GM23338 (cell line): ENCODE measurements at regions not wholly inside any gene's neighbourhood (a gene's known extent, or its start where the extent isn't known, plus 50 kb on each side); places are given as distances from the start of the nearest gene placed in this dataset.

Experiments
- ATAC-seq: fragments of 200-7000 bp; cut with Tn5 transposase; 3 replicates; pipeline ENCODE4 v1.9.1; 2020
- DNase-seq: peaks from one replicate; pipeline ENCODE4 v3.0.0-alpha.2; 2015; ENCODE audit warnings: low spot score
- H2AFZ ChIP-seq: fragments of 200-600 bp; sonication (generic); 2 replicates; pipeline ENCODE4 v1.8.0; 2016; ENCODE audit warnings: antibody characterized with exemption, mild to moderate bottlenecking, moderate library complexity
- H3F3A ChIP-seq: fragments of 200-600 bp; sonication (generic); replicated peaks from 2 replicates; pipeline ENCODE4 v1.8.0; 2017; ENCODE audit warnings: antibody characterized with exemption, mixed run types, low read depth
- H3K27ac ChIP-seq: fragments of 200-600 bp; sonication (generic); 2 replicates; pipeline ENCODE4 v1.6.1; 2016; ENCODE audit warnings: low read depth
- H3K27me3 ChIP-seq: fragments of 200-600 bp; sonication (generic); 2 replicates; pipeline ENCODE4 v1.8.0; 2016; ENCODE audit warnings: mild to moderate bottlenecking, mixed run types, moderate library complexity; ENCODE audit not compliant: insufficient read depth
- H3K36me3 ChIP-seq: fragments of 200-600 bp; sonication (generic); 2 replicates; pipeline ENCODE4 v1.8.0; 2016; ENCODE audit warnings: mild to moderate bottlenecking; ENCODE audit not compliant: insufficient read depth
- H3K4me1 ChIP-seq: fragments of 200-600 bp; sonication (generic); 2 replicates; pipeline ENCODE4 v1.8.0; 2016; ENCODE audit warnings: mild to moderate bottlenecking, moderate library complexity; ENCODE audit not compliant: insufficient read depth
- H3K4me2 ChIP-seq: fragments of 200-600 bp; sonication (generic); 2 replicates; pipeline ENCODE4 v1.7.1; 2017; ENCODE audit warnings: mixed run types
- H3K4me3 ChIP-seq: fragments of 200-600 bp; sonication (generic); 2 replicates; pipeline ENCODE4 v1.6.1; 2016; ENCODE audit warnings: mixed run types
- H3K79me2 ChIP-seq: fragments of 200-600 bp; sonication (generic); replicated peaks from 2 replicates; pipeline ENCODE4 v1.8.0; 2017; ENCODE audit warnings: mild to moderate bottlenecking; ENCODE audit not compliant: insufficient read depth
- H3K9me2 ChIP-seq: fragments of 200-600 bp; sonication (generic); 2 replicates; pipeline ENCODE4 v1.8.0; 2017; ENCODE audit not compliant: insufficient read depth
- H4K20me1 ChIP-seq: fragments of 200-600 bp; sonication (generic); replicated peaks from 2 replicates; pipeline ENCODE4 v1.8.0; 2017; ENCODE audit warnings: mild to moderate bottlenecking; ENCODE audit not compliant: insufficient read depth
- H3K27ac Mint-ChIP-seq: 2 replicates; pipeline ENCODE4 v1.8.0; 2020; ENCODE audit warnings: inconsistent platforms, mild to moderate bottlenecking, moderate library complexity, mixed read lengths
- H3K27me3 Mint-ChIP-seq: 3 replicates; pipeline ENCODE4 v1.8.0; 2022; ENCODE audit warnings: low read depth, mild to moderate bottlenecking, moderate library complexity, mixed read lengths, inconsistent platforms; ENCODE audit not compliant: insufficient read depth, poor library complexity
- H3K36me3 Mint-ChIP-seq: 3 replicates; pipeline ENCODE4 v1.8.0; 2021; ENCODE audit warnings: low read depth, mild to moderate bottlenecking, inconsistent platforms, moderate library complexity, mixed read lengths
- H3K4me1 Mint-ChIP-seq: 3 replicates; pipeline ENCODE4 v1.8.0; 2020; ENCODE audit warnings: mild to moderate bottlenecking, inconsistent platforms, mixed read lengths
- H3K4me3 Mint-ChIP-seq: 3 replicates; pipeline ENCODE4 v1.8.0; 2021; ENCODE audit warnings: moderate library complexity, mild to moderate bottlenecking, inconsistent platforms, mixed read lengths
- H3K9me3 Mint-ChIP-seq: 3 replicates; pipeline ENCODE4 v1.8.0; 2020; ENCODE audit warnings: moderate library complexity, mild to moderate bottlenecking, inconsistent platforms, mixed read lengths
- CREB1 ChIP-seq: fragments of 250-450 bp; sonication (Bioruptor Pico); IDR thresholded peaks from 2 replicates; pipeline ENCODE4 v1.5.0; 2020; ENCODE audit warnings: low read depth, mild to moderate bottlenecking, moderate library complexity
- EZH2 ChIP-seq: fragments of 200-600 bp; sonication (generic); IDR thresholded peaks from one replicate; pipeline ENCODE4 v1.8.0; 2017; ENCODE audit warnings: antibody characterized with exemption, mild to moderate bottlenecking, low read depth; ENCODE audit not compliant: unreplicated experiment
- EZH2phosphoT487 ChIP-seq: fragments of 200-600 bp; sonication (generic); IDR thresholded peaks from one replicate; pipeline ENCODE4 v1.8.1; 2018; ENCODE audit warnings: antibody characterized with exemption; ENCODE audit not compliant: unreplicated experiment
- JUNB ChIP-seq: IDR thresholded peaks from one replicate; pipeline ENCODE4 v1.6.1; 2016; ENCODE audit warnings: antibody characterized with exemption; ENCODE audit not compliant: unreplicated experiment
- NANOG ChIP-seq: IDR thresholded peaks from 2 replicates; pipeline ENCODE4 v1.6.1; 2016; ENCODE audit warnings: antibody characterized with exemption, borderline replicate concordance
- STAT1 ChIP-seq: IDR thresholded peaks from one replicate; pipeline ENCODE4 v1.6.1; 2016; ENCODE audit warnings: antibody characterized with exemption; ENCODE audit not compliant: unreplicated experiment
- ZNF114 ChIP-seq: fragments of 250-450 bp; sonication (Bioruptor Pico); IDR thresholded peaks from 2 replicates; pipeline ENCODE4 v1.5.0; 2020; ENCODE audit warnings: mild to moderate bottlenecking, moderate library complexity
- ZNF331 ChIP-seq: fragments of 250-450 bp; sonication (Bioruptor Pico); IDR thresholded peaks from 2 replicates; pipeline ENCODE4 v1.5.0; 2020; ENCODE audit warnings: low read depth, mild to moderate bottlenecking, moderate library complexity
- TF ChIP-seq, protein P1 (sequence below): fragments of 250-450 bp; sonication (Bioruptor Pico); IDR thresholded peaks from 2 replicates; pipeline ENCODE4 v1.5.0; 2020; ENCODE audit warnings: mild to moderate bottlenecking, moderate library complexity
- TF ChIP-seq, protein P2 (sequence below): IDR thresholded peaks from one replicate; pipeline ENCODE4 v1.6.1; 2018; ENCODE audit warnings: antibody characterized with exemption; ENCODE audit not compliant: unreplicated experiment
- TF ChIP-seq, protein P3 (sequence below): IDR thresholded peaks from 2 replicates; pipeline ENCODE4 v1.6.1; 2016; ENCODE audit warnings: antibody characterized with exemption
- TF ChIP-seq, protein P4 (sequence below), 2 experiments: fragments of 200-600 bp in 1 of 2; sonication (generic) in 1 of 2; conservative IDR thresholded peaks; 2 replicates each; pipeline versions ENCODE4 v1.5.1 to v1.6.1; 2016 to 2017; ENCODE audit warnings: antibody characterized with exemption in 2 of 2, low read depth in 2 of 2, mild to moderate bottlenecking in 2 of 2, moderate library complexity in 1 of 2

DNA sequence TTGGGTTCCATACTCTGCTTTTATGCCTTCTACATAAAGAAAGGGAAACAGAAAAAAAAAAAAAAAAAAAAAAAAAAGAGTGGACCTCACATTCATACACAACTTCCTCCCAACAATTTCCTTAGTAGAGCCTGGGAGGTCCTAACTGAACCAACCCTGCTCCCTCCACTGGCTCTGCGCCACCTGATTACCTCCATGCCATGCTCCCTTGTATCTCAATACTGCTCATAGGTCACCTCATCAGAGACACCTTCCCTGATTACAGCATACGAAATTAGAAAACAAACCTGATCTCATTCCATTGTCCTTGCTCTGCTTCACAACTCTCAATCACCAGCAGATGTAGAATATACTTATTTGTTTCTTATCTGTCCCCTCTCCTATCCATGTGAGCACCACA lies 134.2 kb upstream of the EYA4 start (continued):
- TF ChIP-seq, protein P1, sequence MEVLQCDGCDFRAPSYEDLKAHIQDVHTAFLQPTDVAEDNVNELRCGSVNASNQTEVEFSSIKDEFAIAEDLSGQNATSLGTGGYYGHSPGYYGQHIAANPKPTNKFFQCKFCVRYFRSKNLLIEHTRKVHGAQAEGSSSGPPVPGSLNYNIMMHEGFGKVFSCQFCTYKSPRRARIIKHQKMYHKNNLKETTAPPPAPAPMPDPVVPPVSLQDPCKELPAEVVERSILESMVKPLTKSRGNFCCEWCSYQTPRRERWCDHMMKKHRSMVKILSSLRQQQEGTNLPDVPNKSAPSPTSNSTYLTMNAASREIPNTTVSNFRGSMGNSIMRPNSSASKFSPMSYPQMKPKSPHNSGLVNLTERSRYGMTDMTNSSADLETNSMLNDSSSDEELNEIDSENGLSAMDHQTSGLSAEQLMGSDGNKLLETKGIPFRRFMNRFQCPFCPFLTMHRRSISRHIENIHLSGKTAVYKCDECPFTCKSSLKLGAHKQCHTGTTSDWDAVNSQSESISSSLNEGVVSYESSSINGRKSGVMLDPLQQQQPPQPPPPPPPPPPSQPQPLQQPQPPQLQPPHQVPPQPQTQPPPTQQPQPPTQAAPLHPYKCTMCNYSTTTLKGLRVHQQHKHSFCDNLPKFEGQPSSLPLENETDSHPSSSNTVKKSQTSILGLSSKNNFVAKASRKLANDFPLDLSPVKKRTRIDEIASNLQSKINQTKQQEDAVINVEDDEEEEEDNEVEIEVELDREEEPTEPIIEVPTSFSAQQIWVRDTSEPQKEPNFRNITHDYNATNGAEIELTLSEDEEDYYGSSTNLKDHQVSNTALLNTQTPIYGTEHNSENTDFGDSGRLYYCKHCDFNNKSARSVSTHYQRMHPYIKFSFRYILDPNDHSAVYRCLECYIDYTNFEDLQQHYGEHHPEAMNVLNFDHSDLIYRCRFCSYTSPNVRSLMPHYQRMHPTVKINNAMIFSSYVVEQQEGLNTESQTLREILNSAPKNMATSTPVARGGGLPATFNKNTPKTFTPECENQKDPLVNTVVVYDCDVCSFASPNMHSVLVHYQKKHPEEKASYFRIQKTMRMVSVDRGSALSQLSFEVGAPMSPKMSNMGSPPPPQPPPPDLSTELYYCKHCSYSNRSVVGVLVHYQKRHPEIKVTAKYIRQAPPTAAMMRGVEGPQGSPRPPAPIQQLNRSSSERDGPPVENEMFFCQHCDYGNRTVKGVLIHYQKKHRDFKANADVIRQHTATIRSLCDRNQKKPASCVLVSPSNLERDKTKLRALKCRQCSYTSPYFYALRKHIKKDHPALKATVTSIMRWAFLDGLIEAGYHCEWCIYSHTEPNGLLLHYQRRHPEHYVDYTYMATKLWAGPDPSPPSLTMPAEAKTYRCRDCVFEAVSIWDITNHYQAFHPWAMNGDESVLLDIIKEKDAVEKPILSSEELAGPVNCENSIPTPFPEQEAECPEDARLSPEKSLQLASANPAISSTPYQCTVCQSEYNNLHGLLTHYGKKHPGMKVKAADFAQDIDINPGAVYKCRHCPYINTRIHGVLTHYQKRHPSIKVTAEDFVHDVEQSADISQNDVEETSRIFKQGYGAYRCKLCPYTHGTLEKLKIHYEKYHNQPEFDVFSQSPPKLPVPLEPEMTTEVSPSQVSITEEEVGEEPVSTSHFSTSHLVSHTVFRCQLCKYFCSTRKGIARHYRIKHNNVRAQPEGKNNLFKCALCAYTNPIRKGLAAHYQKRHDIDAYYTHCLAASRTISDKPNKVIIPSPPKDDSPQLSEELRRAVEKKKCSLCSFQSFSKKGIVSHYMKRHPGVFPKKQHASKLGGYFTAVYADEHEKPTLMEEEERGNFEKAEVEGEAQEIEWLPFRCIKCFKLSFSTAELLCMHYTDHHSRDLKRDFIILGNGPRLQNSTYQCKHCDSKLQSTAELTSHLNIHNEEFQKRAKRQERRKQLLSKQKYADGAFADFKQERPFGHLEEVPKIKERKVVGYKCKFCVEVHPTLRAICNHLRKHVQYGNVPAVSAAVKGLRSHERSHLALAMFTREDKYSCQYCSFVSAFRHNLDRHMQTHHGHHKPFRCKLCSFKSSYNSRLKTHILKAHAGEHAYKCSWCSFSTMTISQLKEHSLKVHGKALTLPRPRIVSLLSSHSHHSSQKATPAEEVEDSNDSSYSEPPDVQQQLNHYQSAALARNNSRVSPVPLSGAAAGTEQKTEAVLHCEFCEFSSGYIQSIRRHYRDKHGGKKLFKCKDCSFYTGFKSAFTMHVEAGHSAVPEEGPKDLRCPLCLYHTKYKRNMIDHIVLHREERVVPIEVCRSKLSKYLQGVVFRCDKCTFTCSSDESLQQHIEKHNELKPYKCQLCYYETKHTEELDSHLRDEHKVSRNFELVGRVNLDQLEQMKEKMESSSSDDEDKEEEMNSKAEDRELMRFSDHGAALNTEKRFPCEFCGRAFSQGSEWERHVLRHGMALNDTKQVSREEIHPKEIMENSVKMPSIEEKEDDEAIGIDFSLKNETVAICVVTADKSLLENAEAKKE (CRISPR knock-in tag), result no peak

DNA sequence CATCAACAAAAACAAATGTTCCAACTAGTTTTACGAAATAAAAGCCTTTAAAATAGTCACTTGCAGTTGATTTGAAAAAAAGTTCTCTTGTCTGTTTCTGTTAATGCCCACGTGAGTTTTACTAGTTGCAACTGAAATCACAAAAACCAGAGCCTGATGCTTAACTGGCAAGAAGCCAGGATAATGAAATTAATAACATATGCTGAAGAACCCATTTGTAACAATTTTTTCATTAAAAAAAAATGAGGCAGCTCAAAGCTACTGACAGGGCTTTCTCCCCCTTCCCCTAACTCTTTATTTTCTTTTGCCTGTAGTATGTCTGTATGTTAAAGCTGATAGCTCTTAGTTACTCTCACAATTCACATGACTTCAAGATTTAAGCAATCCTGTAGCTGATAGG lies 132.7 kb upstream of the EYA4 start:
- peaks cover 3% of the 10 kb centered on the region; the same call in 1 of the 2 replicates for H3K9me2 ChIP-seq
- Mint-ChIP-seq H3K36me3 (no peaks in the 10 kb centered on the region), H3K27ac (no peak overlapping the region), H3K4me3 (no peak overlapping the region), H3K9me3 (no peaks in the 10 kb centered on the region), H3K27me3 (no peaks in the 10 kb centered on the region), H3K4me1 (peaks cover 5% of the 10 kb centered on the region; the same call in 2 of the 3 replicates)
- no peak overlapping the region for H3K27ac ChIP-seq
- no peaks in the 10 kb centered on the region for H4K20me1 ChIP-seq
- H3F3A ChIP-seq, result no peaks in the 10 kb centered on the region
- ATAC-seq, result no peak
- no peaks in the 10 kb centered on the region for H3K79me2 ChIP-seq
- H3K36me3 ChIP-seq, result no peaks in the 10 kb centered on the region
- H3K27me3 ChIP-seq, result no peaks in the 10 kb centered on the region
- DNase-seq, result no peak
- no peaks in the 10 kb centered on the region for H3K4me1 ChIP-seq
- no peak overlapping the region for H3K4me3 ChIP-seq
- no peak overlapping the region for H3K4me2 ChIP-seq
- H2AFZ ChIP-seq, result no peak overlapping the region
- no peak for TF ChIP-seq STAT1
- no peak for TF ChIP-seq ZNF114 (CRISPR knock-in tag)
- no peak for TF ChIP-seq NANOG
- no peak for TF ChIP-seq EZH2
- no peak for TF ChIP-seq EZH2phosphoT487
- TF ChIP-seq CREB1, result no peak
- no peak for TF ChIP-seq ZNF331 (CRISPR knock-in tag)
- TF ChIP-seq, protein P2, sequence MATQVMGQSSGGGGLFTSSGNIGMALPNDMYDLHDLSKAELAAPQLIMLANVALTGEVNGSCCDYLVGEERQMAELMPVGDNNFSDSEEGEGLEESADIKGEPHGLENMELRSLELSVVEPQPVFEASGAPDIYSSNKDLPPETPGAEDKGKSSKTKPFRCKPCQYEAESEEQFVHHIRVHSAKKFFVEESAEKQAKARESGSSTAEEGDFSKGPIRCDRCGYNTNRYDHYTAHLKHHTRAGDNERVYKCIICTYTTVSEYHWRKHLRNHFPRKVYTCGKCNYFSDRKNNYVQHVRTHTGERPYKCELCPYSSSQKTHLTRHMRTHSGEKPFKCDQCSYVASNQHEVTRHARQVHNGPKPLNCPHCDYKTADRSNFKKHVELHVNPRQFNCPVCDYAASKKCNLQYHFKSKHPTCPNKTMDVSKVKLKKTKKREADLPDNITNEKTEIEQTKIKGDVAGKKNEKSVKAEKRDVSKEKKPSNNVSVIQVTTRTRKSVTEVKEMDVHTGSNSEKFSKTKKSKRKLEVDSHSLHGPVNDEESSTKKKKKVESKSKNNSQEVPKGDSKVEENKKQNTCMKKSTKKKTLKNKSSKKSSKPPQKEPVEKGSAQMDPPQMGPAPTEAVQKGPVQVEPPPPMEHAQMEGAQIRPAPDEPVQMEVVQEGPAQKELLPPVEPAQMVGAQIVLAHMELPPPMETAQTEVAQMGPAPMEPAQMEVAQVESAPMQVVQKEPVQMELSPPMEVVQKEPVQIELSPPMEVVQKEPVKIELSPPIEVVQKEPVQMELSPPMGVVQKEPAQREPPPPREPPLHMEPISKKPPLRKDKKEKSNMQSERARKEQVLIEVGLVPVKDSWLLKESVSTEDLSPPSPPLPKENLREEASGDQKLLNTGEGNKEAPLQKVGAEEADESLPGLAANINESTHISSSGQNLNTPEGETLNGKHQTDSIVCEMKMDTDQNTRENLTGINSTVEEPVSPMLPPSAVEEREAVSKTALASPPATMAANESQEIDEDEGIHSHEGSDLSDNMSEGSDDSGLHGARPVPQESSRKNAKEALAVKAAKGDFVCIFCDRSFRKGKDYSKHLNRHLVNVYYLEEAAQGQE, result no peak
- TF ChIP-seq, protein P3, sequence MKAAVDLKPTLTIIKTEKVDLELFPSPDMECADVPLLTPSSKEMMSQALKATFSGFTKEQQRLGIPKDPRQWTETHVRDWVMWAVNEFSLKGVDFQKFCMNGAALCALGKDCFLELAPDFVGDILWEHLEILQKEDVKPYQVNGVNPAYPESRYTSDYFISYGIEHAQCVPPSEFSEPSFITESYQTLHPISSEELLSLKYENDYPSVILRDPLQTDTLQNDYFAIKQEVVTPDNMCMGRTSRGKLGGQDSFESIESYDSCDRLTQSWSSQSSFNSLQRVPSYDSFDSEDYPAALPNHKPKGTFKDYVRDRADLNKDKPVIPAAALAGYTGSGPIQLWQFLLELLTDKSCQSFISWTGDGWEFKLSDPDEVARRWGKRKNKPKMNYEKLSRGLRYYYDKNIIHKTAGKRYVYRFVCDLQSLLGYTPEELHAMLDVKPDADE, result no peak
- no peak for TF ChIP-seq JUNB
- TF ChIP-seq, protein P4, sequence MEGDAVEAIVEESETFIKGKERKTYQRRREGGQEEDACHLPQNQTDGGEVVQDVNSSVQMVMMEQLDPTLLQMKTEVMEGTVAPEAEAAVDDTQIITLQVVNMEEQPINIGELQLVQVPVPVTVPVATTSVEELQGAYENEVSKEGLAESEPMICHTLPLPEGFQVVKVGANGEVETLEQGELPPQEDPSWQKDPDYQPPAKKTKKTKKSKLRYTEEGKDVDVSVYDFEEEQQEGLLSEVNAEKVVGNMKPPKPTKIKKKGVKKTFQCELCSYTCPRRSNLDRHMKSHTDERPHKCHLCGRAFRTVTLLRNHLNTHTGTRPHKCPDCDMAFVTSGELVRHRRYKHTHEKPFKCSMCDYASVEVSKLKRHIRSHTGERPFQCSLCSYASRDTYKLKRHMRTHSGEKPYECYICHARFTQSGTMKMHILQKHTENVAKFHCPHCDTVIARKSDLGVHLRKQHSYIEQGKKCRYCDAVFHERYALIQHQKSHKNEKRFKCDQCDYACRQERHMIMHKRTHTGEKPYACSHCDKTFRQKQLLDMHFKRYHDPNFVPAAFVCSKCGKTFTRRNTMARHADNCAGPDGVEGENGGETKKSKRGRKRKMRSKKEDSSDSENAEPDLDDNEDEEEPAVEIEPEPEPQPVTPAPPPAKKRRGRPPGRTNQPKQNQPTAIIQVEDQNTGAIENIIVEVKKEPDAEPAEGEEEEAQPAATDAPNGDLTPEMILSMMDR (conservative IDR thresholded peaks at IDR 0.05; ENCODE audit: low read depth in 2 of 2), result no peak
